PC-9 (cell line): ENCODE measurements at regions not wholly inside any gene's neighbourhood (a gene's known extent, or its start where the extent isn't known, plus 50 kb on each side); places are given as distances from the start of the nearest gene placed in this dataset.

Experiments used
- EZH2 ChIP-seq: fragments of 200-600 bp; sonication (generic); IDR thresholded peaks from 2 replicates; pipeline ENCODE4 v1.8.0; 2017; ENCODE audit warnings: antibody characterized with exemption, low read depth
- TF ChIP-seq, protein P1 (sequence below): fragments of 200-600 bp; sonication (generic); conservative IDR thresholded peaks from 2 replicates; pipeline ENCODE4 v1.6.1; 2017; ENCODE audit warnings: mixed run types, antibody characterized with exemption, mild to moderate bottlenecking, moderate library complexity

- TF ChIP-seq, protein P1, sequence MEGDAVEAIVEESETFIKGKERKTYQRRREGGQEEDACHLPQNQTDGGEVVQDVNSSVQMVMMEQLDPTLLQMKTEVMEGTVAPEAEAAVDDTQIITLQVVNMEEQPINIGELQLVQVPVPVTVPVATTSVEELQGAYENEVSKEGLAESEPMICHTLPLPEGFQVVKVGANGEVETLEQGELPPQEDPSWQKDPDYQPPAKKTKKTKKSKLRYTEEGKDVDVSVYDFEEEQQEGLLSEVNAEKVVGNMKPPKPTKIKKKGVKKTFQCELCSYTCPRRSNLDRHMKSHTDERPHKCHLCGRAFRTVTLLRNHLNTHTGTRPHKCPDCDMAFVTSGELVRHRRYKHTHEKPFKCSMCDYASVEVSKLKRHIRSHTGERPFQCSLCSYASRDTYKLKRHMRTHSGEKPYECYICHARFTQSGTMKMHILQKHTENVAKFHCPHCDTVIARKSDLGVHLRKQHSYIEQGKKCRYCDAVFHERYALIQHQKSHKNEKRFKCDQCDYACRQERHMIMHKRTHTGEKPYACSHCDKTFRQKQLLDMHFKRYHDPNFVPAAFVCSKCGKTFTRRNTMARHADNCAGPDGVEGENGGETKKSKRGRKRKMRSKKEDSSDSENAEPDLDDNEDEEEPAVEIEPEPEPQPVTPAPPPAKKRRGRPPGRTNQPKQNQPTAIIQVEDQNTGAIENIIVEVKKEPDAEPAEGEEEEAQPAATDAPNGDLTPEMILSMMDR = no peak
- no peak for TF ChIP-seq EZH2
Measured at GRCh38 chr5:30968971-30969370, 224.5 kb upstream of the CDH6 start.
